Gastrocnemius medialis (tissue), 4 donors: ENCODE measurements at regions not wholly inside any gene's neighbourhood (a gene's known extent, or its start where the extent isn't known, plus 50 kb on each side); places are given as distances from the start of the nearest gene placed in this dataset.

Experiments used
- ATAC-seq, 2 donors: fragments of 150-250 bp; one replicate each; pipeline ENCODE4 v1.9.1; 2016
- DNase-seq, 2 donors: peaks; one replicate each; pipeline ENCODE4 v3.0.0-alpha.2; 2019
- H3K27ac ChIP-seq, 4 donors: fragments of 200-600 bp; sonication (generic); 1 replicate in 1 of 4; 2 replicates in 3 of 4; pipeline ENCODE4 v1.5.1; 2016 to 2018; ENCODE audit warnings: mild to moderate bottlenecking in 2 of 4, moderate library complexity in 1 of 4
- H3K27me3 ChIP-seq, 3 donors: fragments of 200-600 bp; sonication (generic) in 2 of 3; 1 replicate in 1 of 3; 2 replicates in 2 of 3; pipeline versions ENCODE4 v1.5.1 to v1.6.0; 2016 to 2019; ENCODE audit warnings: mild to moderate bottlenecking in 1 of 3, moderate library complexity in 1 of 3
- H3K36me3 ChIP-seq, 2 donors: fragments of 200-600 bp; sonication (generic) in 1 of 2; one replicate each; pipeline ENCODE4 v1.5.1; 2017 to 2018
- H3K4me1 ChIP-seq, 2 donors: fragments of 200-600 bp; sonication (generic) in 1 of 2; one replicate each; pipeline ENCODE4 v1.5.1; 2016 to 2017; ENCODE audit warnings: mild to moderate bottlenecking in 2 of 2
- H3K4me3 ChIP-seq, 4 donors: fragments of 200-600 bp; sonication (generic) in 3 of 4; 1 replicate in 1 of 4; 2 replicates in 3 of 4; pipeline ENCODE4 v1.5.1; 2016 to 2019; ENCODE audit warnings: mild to moderate bottlenecking in 2 of 4
- H3K9me3 ChIP-seq, 3 donors: fragments of 200-600 bp; sonication (generic) in 2 of 3; 1 replicate in 1 of 3; 2 replicates in 2 of 3; pipeline ENCODE4 v1.5.1; 2016 to 2019
- POLR2A ChIP-seq, 2 donors: fragments of 450-650 bp; IDR thresholded peaks; one replicate each; pipeline ENCODE4 v1.6.1; 2017; ENCODE audit warnings: antibody characterized with exemption in 2 of 2, mild to moderate bottlenecking in 2 of 2, moderate library complexity in 2 of 2
- in situ Hi-C, 4 donors: fragments of 200-750 bp; cut with MboI; loops; one replicate each; pipeline versions ENCODE4 v1.15.0 to v1.8.0; 2017; ENCODE audit warnings: low sequenced_read_pairs in 4 of 4
- intact Hi-C: fragments of 100-400 bp; cut with DNase I; formaldehyde crosslinking; loops from one replicate; pipeline ENCODE4 v1.15.1; 2023; ENCODE audit warnings: low total_unique reads
- TF ChIP-seq, protein P1 (sequence below), 5 experiments: fragments of 450-650 bp in 3 of 5; fragments of 200-600 bp in 2 of 5; sonication (generic) in 2 of 5; IDR thresholded peaks in 4 of 5; conservative IDR thresholded peaks in 1 of 5; 1 replicate in 4 of 5; 2 replicates in 1 of 5; pipeline ENCODE4 v1.5.1; 2016 to 2019; ENCODE audit warnings: antibody characterized with exemption in 5 of 5, mild to moderate bottlenecking in 3 of 5, moderate library complexity in 3 of 5

- Histone ChIP-seq H3K27me3 (peaks cover 0 to 5% (median 0%) of the 10 kb centered on the region in 3 donors), H3K4me3 (peak overlapping the region; percentile 64 to 80 (median 72)), H3K9me3 (no peaks in the 10 kb centered on the region), H3K36me3 (no peaks in the 10 kb centered on the region), H3K4me1 (peaks cover 16 to 27% of the 10 kb centered on the region in 2 donors), H3K27ac (peak overlapping the region; percentile 80 to 87 (median 82))
- DNase-seq (peak in 1 of 2 donors; percentile 26), ATAC-seq (peak; percentile 31 to 38)
- intact Hi-C loops (no loop called here), in situ Hi-C loops (no loop called here)
- TF ChIP-seq, protein P1, sequence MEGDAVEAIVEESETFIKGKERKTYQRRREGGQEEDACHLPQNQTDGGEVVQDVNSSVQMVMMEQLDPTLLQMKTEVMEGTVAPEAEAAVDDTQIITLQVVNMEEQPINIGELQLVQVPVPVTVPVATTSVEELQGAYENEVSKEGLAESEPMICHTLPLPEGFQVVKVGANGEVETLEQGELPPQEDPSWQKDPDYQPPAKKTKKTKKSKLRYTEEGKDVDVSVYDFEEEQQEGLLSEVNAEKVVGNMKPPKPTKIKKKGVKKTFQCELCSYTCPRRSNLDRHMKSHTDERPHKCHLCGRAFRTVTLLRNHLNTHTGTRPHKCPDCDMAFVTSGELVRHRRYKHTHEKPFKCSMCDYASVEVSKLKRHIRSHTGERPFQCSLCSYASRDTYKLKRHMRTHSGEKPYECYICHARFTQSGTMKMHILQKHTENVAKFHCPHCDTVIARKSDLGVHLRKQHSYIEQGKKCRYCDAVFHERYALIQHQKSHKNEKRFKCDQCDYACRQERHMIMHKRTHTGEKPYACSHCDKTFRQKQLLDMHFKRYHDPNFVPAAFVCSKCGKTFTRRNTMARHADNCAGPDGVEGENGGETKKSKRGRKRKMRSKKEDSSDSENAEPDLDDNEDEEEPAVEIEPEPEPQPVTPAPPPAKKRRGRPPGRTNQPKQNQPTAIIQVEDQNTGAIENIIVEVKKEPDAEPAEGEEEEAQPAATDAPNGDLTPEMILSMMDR (IDR thresholded peaks at IDR 0.05 in 4 of 5, conservative IDR thresholded peaks at IDR 0.05 in 1 of 5): no peak
- TF ChIP-seq POLR2A (IDR thresholded peaks at IDR 0.05): peak; percentile 45 to 64
Measured at GRCh38 chr3:159763011-159763601, 225.5 kb upstream of the IL12A start.

GRCh38 chr3:159763602-159764489 is 224.8 kb upstream of the IL12A start:
- peak; percentile 48 to 55 for ATAC-seq
- TF ChIP-seq, protein P1 (IDR thresholded peaks at IDR 0.05 in 4 of 5, conservative IDR thresholded peaks at IDR 0.05 in 1 of 5): peak in 4 of 5 experiments; percentile 25 to 44 (median 36)
- TF ChIP-seq POLR2A (IDR thresholded peaks at IDR 0.05): peak; percentile 41 to 61
- Histone ChIP-seq H3K9me3 (no peaks in the 10 kb centered on the region), H3K4me1 (peaks cover 16 to 27% of the 10 kb centered on the region in 2 donors), H3K36me3 (no peaks in the 10 kb centered on the region), H3K4me3 (peak overlapping the region; percentile 64 to 80 (median 72)), H3K27ac (peak overlapping the region; percentile 80 to 87 (median 82)), H3K27me3 (peaks cover 0 to 5% (median 0%) of the 10 kb centered on the region in 3 donors)
- intact Hi-C loops (no loop called here), in situ Hi-C loops (no loop called here)
- DNase-seq: peak; percentile 16 to 27

DNA sequence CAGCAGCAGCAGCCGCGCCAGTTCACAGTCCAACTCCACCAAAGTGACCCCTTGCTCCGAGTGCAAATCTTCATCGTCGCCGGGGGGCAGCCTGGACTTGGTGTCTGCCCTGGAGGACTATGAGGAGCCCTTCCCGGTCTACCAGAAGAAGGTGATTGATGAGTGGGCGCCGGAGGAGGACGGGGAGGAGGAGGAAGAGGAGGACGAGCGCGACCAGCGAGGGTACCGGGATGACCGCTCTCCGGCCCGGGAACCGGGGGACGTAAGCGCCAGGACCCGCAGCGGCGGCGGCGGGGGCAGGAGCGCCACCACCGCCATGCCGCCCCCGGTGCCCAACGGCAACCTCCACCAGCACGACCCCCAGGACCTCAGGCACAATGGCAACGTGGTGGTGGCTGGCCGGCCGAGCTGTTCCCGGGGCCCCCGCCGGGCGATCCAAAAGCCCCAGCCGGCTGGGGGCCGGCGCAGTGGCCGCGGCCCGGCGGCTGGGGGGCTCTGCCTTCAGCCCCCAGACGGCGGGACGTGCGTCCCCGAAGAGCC is 224.1 kb upstream of the IL12A start:
- TF ChIP-seq, protein P1 (IDR thresholded peaks at IDR 0.05 in 4 of 5, conservative IDR thresholded peaks at IDR 0.05 in 1 of 5): no peak
- TF ChIP-seq POLR2A (IDR thresholded peaks at IDR 0.05): no peak
- in situ Hi-C loops: no loop called here
- H3K4me1 ChIP-seq: peaks cover 16 to 27% of the 10 kb centered on the region in 2 donors
- no peaks in the 10 kb centered on the region for H3K36me3 ChIP-seq
- peak in 1 of 2 donors; percentile 20 for ATAC-seq
- peak overlapping the region; percentile 80 to 87 (median 82) for H3K27ac ChIP-seq
- H3K27me3 ChIP-seq: peaks cover 0 to 5% (median 0%) of the 10 kb centered on the region in 3 donors
- DNase-seq: no peak
- H3K9me3 ChIP-seq: no peaks in the 10 kb centered on the region
- intact Hi-C loops: no loop called here
- peak overlapping the region; percentile 64 to 80 (median 72) for H3K4me3 ChIP-seq

DNA sequence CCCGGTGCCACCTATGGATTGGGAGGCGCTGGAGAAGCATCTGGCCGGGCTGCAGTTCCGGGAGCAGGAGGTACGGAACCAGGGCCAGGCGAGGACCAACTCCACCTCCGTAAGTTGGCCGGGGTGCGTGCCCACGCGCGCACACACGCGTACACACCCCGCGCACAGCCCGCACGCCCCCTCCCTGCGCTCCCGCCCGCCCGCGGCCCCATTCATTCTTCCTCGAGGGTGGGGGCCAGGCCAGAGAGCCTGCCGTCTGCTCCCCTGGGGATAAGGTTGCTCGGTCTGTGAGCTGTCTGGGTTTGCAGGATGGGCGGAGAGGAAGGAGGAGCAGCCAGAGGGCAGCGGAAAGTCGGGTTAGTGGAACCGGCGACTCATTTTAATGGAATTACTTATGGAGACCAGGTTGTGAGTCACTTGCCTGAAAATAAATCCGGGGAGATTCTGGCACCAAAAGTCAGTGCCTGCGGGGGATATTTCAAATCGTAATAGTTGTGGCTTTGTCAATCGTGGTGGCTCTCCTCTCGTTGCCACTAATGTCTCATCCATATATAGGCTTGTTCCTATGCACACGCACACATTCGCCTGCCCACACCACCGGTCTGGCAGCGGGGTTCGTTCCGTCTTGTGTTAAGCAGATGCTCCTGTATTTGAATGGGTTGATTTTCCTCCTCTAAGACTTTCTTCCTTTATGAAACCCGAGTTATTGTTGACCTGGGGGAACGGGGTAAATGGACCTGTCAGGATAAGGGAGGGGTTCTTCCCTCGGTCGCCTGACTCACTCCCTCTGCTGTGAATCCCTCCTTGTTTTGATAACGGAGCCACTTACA is 223.4 kb upstream of the IL12A start:
- H3K9me3 ChIP-seq: no peaks in the 10 kb centered on the region
- H3K36me3 ChIP-seq: no peaks in the 10 kb centered on the region
- H3K4me3 ChIP-seq: peak overlapping the region; percentile 64 to 80 (median 72)
- peak in 1 of 2 donors; percentile 21 for TF ChIP-seq POLR2A (IDR thresholded peaks at IDR 0.05)
- TF ChIP-seq, protein P1 (IDR thresholded peaks at IDR 0.05 in 4 of 5, conservative IDR thresholded peaks at IDR 0.05 in 1 of 5): no peak
- DNase-seq (peak; percentile 53 to 63), ATAC-seq (peak; percentile 67 to 76)
- peaks cover 16 to 27% of the 10 kb centered on the region in 2 donors for H3K4me1 ChIP-seq
- H3K27ac ChIP-seq: peak overlapping the region; percentile 80 to 87 (median 82)
- intact Hi-C loops (no loop called here), in situ Hi-C loops (no loop called here)
- peaks cover 0 to 5% (median 0%) of the 10 kb centered on the region in 3 donors for H3K27me3 ChIP-seq
